ENCODE measurements at regions not wholly inside any gene's neighbourhood (a gene's known extent, or its start where the extent isn't known, plus 50 kb on each side); places are given as distances from the start of the nearest gene placed in this dataset.

- ATAC-seq (ENCODE audit: insufficient read depth, low read depth) (no peak), DNase-seq (no peak)
- TF ChIP-seq EZH2 (IDR thresholded peaks at IDR 0.05; ENCODE audit: borderline replicate concordance, low read depth, low read length, severe bottlenecking) (no peak), CTCF (IDR thresholded peaks at IDR 0.05; ENCODE audit: borderline replicate concordance, extremely low read depth, low read length, poor library complexity, severe bottlenecking) (no peak)
- H3K4me1 ChIP-seq (ENCODE audit: insufficient read depth, low read length) = no peaks in the 10 kb centered on the region
- H4K20me1 ChIP-seq (ENCODE audit: insufficient read depth, low read length) = no peaks in the 10 kb centered on the region
- no peaks in the 10 kb centered on the region for H3K79me2 ChIP-seq (ENCODE audit: insufficient read depth, low read length)
- H3K9ac ChIP-seq (ENCODE audit: low read depth, low read length) = no peak overlapping the region
- H3K9me3 ChIP-seq (ENCODE audit: insufficient read depth, low read length, severe bottlenecking) = peaks cover 33% of the 10 kb centered on the region
- no peak overlapping the region for H3K4me2 ChIP-seq (ENCODE audit: insufficient read depth, low read length)
- H3K27ac ChIP-seq (ENCODE audit: low read length) = no peak overlapping the region
- no peak overlapping the region for H2AFZ ChIP-seq (ENCODE audit: low read depth, low read length)
- H3K4me3 ChIP-seq (ENCODE audit: low read depth in 1 of 2, low read length in 2 of 2) = no peak overlapping the region
- H3K27me3 ChIP-seq (ENCODE audit: insufficient read depth, low read length, poor library complexity) = no peaks in the 10 kb centered on the region
- no peaks in the 10 kb centered on the region for H3K36me3 ChIP-seq (ENCODE audit: insufficient read depth, low read length)
Observed at GRCh38 chr5:68930139-68930538, 163.7 kb upstream of the SLC30A5 start.

- H3K9me3 ChIP-seq (ENCODE audit: insufficient read depth, low read length, severe bottlenecking) = peaks cover 33% of the 10 kb centered on the region
- H3K79me2 ChIP-seq (ENCODE audit: insufficient read depth, low read length) = no peaks in the 10 kb centered on the region
- no peak overlapping the region for H3K4me2 ChIP-seq (ENCODE audit: insufficient read depth, low read length)
- H3K36me3 ChIP-seq (ENCODE audit: insufficient read depth, low read length) = no peaks in the 10 kb centered on the region
- no peak for TF ChIP-seq EZH2 (IDR thresholded peaks at IDR 0.05; ENCODE audit: borderline replicate concordance, low read depth, low read length, severe bottlenecking)
- TF ChIP-seq CTCF (IDR thresholded peaks at IDR 0.05; ENCODE audit: borderline replicate concordance, extremely low read depth, low read length, poor library complexity, severe bottlenecking) = no peak
- H3K27ac ChIP-seq (ENCODE audit: low read length) = no peak overlapping the region
- H3K27me3 ChIP-seq (ENCODE audit: insufficient read depth, low read length, poor library complexity) = no peaks in the 10 kb centered on the region
- H4K20me1 ChIP-seq (ENCODE audit: insufficient read depth, low read length) = no peaks in the 10 kb centered on the region
- no peak for ATAC-seq (ENCODE audit: insufficient read depth, low read depth)
- no peak overlapping the region for H3K9ac ChIP-seq (ENCODE audit: low read depth, low read length)
- no peak overlapping the region for H3K4me3 ChIP-seq (ENCODE audit: low read depth in 1 of 2, low read length in 2 of 2)
- peak; percentile 66 for DNase-seq
- no peak overlapping the region for H2AFZ ChIP-seq (ENCODE audit: low read depth, low read length)
- H3K4me1 ChIP-seq (ENCODE audit: insufficient read depth, low read length) = no peaks in the 10 kb centered on the region
Observed at GRCh38 chr5:68932830-68933434, 160.9 kb upstream of the SLC30A5 start.

- Histone ChIP-seq H3K36me3 (ENCODE audit: insufficient read depth, low read length) (no peaks in the 10 kb centered on the region), H3K4me1 (ENCODE audit: insufficient read depth, low read length) (no peaks in the 10 kb centered on the region), H3K4me2 (ENCODE audit: insufficient read depth, low read length) (no peak overlapping the region), H3K79me2 (ENCODE audit: insufficient read depth, low read length) (no peaks in the 10 kb centered on the region), H3K4me3 (ENCODE audit: low read depth in 1 of 2, low read length in 2 of 2) (no peak overlapping the region), H3K27me3 (ENCODE audit: insufficient read depth, low read length, poor library complexity) (no peaks in the 10 kb centered on the region), H4K20me1 (ENCODE audit: insufficient read depth, low read length) (no peaks in the 10 kb centered on the region), H3K27ac (ENCODE audit: low read length) (no peak overlapping the region), H3K9me3 (ENCODE audit: insufficient read depth, low read length, severe bottlenecking) (no peaks in the 10 kb centered on the region), H3K9ac (ENCODE audit: low read depth, low read length) (no peak overlapping the region), H2AFZ (ENCODE audit: low read depth, low read length) (no peak overlapping the region)
- TF ChIP-seq CTCF (IDR thresholded peaks at IDR 0.05; ENCODE audit: borderline replicate concordance, extremely low read depth, low read length, poor library complexity, severe bottlenecking) (no peak), EZH2 (IDR thresholded peaks at IDR 0.05; ENCODE audit: borderline replicate concordance, low read depth, low read length, severe bottlenecking) (no peak)
- ATAC-seq (ENCODE audit: insufficient read depth, low read depth) (no peak), DNase-seq (no peak)
Observed at GRCh38 chr5:68942169-68942568, 151.6 kb upstream of the SLC30A5 start.

Measured in DND-41 (cell line).